Panc1 (cell line): ENCODE measurements at regions not wholly inside any gene's neighbourhood (a gene's known extent, or its start where the extent isn't known, plus 50 kb on each side); places are given as distances from the start of the nearest gene placed in this dataset.

Experiments
- POLR2AphosphoS5 ChIP-seq: IDR thresholded peaks from 2 replicates; pipeline ENCODE4 v1.6.1; 2012; ENCODE audit warnings: mild to moderate bottlenecking, low read depth, low read length, moderate library complexity
- TF ChIP-seq, protein P1 (sequence below): fragments of 450-650 bp; IDR thresholded peaks from 2 replicates; pipeline ENCODE4 v1.5.1; 2017; ENCODE audit warnings: mild to moderate bottlenecking

DNA sequence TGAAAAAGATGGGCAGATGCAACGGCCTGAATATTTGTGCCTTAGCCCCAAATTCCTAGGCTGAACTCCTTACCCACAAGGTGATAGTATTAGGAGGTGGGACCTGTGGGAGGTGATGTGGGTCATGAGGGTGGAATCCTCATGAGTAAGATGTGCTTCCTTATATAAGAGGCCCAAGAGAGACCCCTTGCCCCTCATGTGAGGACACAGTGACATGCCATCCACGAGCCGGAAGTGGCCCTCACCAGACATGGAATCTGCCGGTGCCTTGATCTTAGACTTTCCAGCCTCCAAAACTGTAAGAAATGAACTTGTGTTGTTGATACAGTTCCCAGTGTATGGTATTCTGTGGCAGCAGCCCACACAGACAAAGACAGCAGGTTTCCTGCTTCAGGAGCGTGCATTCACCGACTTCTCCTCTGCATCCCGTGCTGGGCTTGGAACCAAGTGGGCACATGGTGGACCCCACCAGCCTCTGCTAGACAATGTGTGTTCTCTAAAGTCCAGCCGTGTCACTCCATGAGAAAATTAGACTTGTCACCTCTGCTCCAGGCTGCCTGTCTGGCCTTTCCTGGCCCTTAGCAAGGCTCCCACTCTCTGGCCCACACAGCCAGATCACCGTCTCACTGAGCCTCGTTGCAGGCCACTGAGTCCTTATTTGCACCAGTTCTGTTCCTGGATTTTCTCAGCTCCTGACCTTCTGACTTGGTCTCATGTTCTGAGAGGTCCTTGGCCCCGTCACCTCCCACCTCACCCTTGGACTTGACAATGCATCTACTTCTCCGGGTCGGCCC, 52.9 kb upstream of the CACUL1 start:
- TF ChIP-seq, protein P1, sequence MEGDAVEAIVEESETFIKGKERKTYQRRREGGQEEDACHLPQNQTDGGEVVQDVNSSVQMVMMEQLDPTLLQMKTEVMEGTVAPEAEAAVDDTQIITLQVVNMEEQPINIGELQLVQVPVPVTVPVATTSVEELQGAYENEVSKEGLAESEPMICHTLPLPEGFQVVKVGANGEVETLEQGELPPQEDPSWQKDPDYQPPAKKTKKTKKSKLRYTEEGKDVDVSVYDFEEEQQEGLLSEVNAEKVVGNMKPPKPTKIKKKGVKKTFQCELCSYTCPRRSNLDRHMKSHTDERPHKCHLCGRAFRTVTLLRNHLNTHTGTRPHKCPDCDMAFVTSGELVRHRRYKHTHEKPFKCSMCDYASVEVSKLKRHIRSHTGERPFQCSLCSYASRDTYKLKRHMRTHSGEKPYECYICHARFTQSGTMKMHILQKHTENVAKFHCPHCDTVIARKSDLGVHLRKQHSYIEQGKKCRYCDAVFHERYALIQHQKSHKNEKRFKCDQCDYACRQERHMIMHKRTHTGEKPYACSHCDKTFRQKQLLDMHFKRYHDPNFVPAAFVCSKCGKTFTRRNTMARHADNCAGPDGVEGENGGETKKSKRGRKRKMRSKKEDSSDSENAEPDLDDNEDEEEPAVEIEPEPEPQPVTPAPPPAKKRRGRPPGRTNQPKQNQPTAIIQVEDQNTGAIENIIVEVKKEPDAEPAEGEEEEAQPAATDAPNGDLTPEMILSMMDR, result no peak
- no peak for TF ChIP-seq POLR2AphosphoS5
